ENCODE measurements at regions not wholly inside any gene's neighbourhood (a gene's known extent, or its start where the extent isn't known, plus 50 kb on each side); places are given as distances from the start of the nearest gene placed in this dataset.

GRCh38 chr17:77563439-77564102 lies 394.9 kb upstream of the TNRC6C start:
- no peak for DNase-seq (ENCODE audit: low read depth in 1 of 2, low spot score in 1 of 2)

DNA sequence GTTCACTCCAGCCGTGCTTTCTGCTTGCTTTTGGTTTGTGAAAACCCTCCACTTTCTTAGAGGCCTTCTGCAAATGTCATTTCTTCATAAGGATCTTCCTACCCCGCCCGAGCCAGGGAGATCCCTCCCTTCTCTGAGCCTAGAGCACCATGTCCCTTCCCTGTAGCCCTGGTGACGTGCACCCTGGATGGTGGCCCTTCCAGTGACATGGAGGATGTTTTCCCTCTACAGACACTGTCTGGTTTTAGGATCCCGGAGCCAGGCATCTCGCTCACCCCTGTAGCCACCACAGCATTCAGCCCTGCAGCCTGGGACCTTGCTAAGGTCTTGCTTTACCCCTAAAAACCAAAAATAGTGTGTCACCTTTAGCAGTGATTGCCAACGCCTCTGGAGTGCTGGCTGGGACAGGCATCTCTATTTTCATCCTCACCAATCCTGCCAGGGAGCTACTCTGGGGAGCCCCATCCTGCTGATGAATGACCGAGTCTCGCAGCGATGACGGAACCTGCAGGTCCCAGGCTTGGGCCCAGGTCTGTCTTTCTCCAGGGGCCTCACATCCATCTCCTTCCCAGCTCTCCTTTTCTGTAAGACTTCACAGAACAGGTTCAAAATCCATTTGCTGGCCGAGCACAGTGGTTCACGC lies 394.1 kb upstream of the TNRC6C start:
- DNase-seq (ENCODE audit: low read depth in 1 of 2, low spot score in 1 of 2) = no peak

DNA sequence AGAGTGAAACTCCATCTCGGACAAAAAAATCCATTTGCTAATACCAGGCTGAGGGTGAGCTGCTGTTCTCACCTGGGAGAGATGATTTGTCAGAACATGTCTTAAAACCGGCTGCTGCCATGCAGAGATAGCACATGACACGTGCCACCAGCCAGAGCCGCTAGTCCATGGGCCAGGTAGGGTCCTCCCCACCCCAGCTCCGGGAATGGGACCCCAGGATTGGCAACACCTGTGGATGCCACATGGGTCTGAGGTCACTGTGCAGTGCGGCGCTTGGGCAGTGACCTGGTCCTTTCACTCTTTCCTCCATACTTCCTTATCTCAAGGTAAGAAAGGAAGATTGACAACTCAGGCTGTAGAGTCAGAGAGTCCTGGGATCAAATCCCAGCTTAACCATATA lies 393.3 kb upstream of the TNRC6C start:
- no peak for DNase-seq (ENCODE audit: low read depth in 1 of 2, low spot score in 1 of 2)

DNA sequence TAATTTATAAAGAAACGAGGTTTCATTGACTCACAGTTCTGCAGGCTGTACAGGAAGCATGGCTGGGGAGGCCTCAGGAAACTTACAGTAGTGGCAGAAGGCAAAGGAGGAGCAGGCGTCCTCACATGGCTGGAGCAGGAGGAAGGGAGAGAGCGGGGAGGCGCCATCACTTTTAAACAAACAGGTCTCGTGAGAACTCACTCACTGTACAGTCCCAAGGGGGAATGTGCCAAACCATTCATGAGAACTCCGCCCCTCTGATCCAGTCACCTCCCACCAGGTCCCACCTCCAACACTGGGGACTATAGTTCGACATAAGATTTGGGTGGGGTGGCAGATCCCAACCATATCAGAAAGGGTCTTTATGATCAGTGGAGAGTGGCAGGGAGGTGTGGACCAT lies 392.4 kb upstream of the TNRC6C start:
- no peak for DNase-seq (ENCODE audit: low read depth in 1 of 2, low spot score in 1 of 2)

DNA sequence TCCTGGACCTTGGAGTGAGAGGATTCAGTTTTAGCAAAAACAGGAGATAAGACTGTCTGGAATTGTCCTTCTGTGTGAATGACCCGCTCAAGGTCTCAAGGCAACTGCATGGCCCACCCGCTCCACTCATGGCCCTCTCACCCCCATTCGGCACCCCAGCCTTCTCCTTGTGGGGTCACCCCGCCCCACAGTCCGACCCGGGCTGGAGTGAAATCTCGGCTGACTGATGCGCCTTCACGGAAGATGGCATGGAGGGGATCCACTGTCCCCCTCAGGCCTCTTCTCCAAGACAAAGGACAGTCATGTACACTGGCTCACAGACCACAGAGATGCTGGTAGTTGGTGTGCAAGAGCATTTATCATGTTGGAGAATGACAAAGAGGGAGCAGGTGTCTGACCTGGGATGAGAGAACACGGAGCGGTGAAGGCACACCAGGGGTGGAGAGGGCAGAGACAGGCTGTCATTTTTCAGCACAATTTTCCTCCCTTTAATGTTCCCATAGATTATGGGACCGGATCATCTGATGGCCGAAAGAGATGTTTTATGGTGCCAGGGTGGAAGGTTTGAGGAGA lies 391.9 kb upstream of the TNRC6C start:
- DNase-seq (ENCODE audit: low read depth in 1 of 2, low spot score in 1 of 2) = no peak

DNA sequence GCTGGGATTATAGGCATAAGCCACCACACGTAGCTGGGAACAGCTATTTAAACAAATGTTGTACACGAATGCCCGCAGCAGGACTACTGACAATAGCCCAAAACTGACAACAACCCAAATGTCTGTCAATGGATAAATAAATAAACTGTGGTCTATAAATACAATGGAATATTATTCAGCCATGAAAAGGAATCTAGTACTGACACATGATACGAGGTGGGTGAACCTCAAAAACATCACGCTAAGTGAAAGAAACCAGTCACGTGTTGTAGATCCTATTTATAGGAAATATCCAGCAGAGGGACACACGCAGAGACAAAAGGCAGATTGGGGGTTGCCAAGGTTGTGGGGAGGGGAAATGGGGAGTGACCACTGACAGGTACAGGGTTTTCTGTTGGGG lies 390.0 kb upstream of the TNRC6C start:
- DNase-seq (ENCODE audit: low read depth in 1 of 2, low spot score in 1 of 2) = no peak

GRCh38 chr17:77569846-77570564 lies 388.5 kb upstream of the TNRC6C start:
- no peak for DNase-seq (ENCODE audit: low read depth in 1 of 2, low spot score in 1 of 2)

DNA sequence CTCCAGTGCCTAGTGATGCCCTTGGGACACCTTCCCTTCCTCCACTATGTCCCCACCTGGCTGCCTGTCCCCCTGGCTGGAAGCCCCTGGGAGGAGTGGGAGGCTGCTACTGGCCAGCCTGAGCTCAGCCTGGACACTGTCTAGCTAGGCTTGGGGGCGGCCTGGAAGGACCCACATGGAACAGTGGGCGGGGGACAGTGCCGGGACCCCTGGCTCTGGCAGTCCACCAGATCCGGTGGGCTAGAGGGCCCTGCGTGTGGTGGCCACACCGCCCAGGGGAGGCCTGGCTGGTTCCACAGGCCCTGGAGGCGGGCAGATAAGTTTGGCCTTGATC lies 388.0 kb upstream of the TNRC6C start:
- no peak for DNase-seq (ENCODE audit: low read depth in 1 of 2, low spot score in 1 of 2)

DNA sequence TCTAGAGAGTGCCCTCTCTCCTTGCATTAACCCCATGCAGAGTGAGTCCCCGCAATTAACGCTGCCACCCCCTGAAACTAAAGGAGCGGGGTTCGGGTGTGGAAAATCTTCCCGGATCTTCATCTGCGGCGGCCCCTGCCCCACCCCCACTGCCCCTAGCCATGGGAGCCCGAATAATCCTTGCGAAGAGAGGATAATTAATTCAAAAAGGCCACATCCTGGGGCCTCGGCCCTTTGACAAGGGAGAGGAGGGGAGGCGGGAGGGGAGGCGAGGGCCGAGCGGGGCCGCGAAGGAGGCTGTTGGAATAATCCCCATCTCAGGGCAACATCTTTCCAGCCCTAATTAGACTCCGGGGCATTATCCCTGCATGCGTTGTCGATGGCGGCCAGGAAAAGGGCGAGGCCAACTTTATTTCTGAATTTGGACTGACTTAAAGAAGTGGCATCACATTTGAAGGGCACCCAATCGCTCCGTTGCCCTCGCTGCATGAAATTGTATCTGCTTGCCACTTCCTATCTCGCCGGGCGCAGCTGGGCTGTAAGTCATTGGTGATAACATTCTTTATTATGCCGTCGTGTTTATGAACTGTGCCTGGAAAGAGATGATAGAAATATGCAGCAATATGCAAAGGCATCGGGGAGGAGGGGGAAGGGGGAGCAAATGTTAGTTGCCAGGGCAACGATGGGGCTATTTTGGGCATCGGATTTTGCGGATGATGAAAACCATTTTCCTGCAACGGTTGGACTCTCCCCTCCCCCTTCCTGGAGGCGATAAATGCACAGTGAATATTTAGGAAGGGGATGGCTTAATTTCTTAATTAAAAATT lies 387.1 kb upstream of the TNRC6C start:
- DNase-seq (ENCODE audit: low read depth in 1 of 2, low spot score in 1 of 2) = no peak

- no peak for DNase-seq (ENCODE audit: low read depth in 1 of 2, low spot score in 1 of 2)
These were observed 386.4 kb upstream of the TNRC6C start for GRCh38 chr17:77572065-77572601.

GRCh38 chr17:77572851-77573250 lies 385.7 kb upstream of the TNRC6C start:
- no peak for DNase-seq (ENCODE audit: low read depth in 1 of 2, low spot score in 1 of 2)

GRCh38 chr17:77577491-77577890 lies 381.0 kb upstream of the TNRC6C start:
- DNase-seq (ENCODE audit: low read depth in 1 of 2, low spot score in 1 of 2) = no peak

- DNase-seq (ENCODE audit: low read depth in 1 of 2, low spot score in 1 of 2) = no peak
These were observed 379.4 kb upstream of the TNRC6C start for GRCh38 chr17:77579131-77579530.

DNA sequence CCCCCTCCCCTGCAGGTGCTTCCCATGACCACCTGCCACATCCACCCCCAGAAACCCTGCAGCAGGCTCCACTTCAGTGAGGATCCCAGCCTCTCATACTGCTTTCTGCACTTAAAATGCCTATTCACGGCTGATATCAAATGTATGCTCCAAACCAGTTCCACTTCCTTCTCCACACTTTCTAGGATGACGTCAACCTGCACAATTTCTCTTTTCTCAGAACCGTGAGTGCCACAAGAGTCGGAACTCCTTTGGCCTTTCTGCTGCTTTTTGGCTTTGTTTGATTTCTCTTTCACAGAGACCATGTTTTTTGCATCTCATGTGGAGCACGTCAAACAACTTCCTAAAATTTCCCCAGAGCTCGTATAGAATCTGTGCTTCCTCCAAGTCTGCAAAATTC lies 378.8 kb upstream of the TNRC6C start:
- no peak for DNase-seq (ENCODE audit: low read depth in 1 of 2, low spot score in 1 of 2)

DNA sequence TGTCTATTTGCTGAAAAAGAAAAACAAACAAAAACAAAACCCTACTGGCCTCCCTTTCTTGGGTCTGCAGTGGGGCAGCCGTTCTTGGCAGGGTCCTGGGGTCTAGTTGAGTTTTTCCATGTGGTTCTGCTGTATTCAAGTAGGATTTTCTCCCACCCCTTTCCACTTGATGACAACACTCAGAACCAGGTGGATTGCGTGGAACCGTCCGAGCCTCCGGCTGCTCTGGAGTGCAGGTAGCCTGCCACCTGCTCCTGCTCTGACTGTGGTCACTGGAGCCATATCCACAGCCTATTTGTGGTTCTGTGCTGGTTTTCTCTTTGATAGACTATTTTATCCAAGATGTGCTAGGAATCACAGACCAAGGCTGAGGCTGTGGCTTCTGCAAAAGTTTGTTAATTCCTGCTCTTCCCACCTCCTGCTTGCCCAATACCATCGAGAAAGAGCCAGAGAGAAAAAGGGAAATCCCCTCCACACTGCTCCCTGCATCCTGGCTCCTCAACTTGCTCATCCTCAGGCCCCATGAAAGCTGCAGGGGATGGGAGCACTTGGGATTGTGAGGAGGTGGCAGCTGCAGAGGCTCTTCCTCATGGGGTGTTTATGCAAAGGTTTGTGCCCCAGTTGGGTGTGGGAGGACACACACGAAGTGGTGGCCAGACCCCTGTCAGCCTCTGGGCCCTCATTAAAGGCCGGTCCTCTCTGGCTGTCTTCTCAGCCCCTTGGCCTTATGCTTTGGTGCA lies 377.8 kb upstream of the TNRC6C start:
- DNase-seq (ENCODE audit: low read depth in 1 of 2, low spot score in 1 of 2) = no peak

- no peak for DNase-seq (ENCODE audit: low read depth in 1 of 2, low spot score in 1 of 2)
These were observed 377.0 kb upstream of the TNRC6C start for GRCh38 chr17:77581480-77581879.

- no peak for DNase-seq (ENCODE audit: low read depth in 1 of 2, low spot score in 1 of 2)
These were observed 373.2 kb upstream of the TNRC6C start for GRCh38 chr17:77585142-77585860.

- no peak for DNase-seq (ENCODE audit: low read depth in 1 of 2, low spot score in 1 of 2)
These were observed 367.4 kb upstream of the TNRC6C start for GRCh38 chr17:77590951-77591735.
